IMR-90 (cell line): ENCODE measurements at regions not wholly inside any gene's neighbourhood (a gene's known extent, or its start where the extent isn't known, plus 50 kb on each side); places are given as distances from the start of the nearest gene placed in this dataset.

ENCODE experiments used
- CEBPB ChIP-seq: IDR thresholded peaks from 2 replicates; pipeline ENCODE4 v1.6.1; 2012; ENCODE audit warnings: low read depth, low read length, improper control_type of control experiment
- CTCF ChIP-seq: conservative IDR thresholded peaks from 2 replicates; pipeline ENCODE4 v1.5.1; 2012; ENCODE audit warnings: mild to moderate bottlenecking, low read depth, low read length, improper control_type of control experiment
- FOS ChIP-seq: fragments of 150-350 bp; IDR thresholded peaks from 2 replicates; pipeline ENCODE4 v1.6.1; 2016; ENCODE audit warnings: low read depth, low read length
- MAZ ChIP-seq: IDR thresholded peaks from 2 replicates; pipeline ENCODE4 v1.6.1; 2012; ENCODE audit warnings: low read depth, mild to moderate bottlenecking, low read length, improper control_type of control experiment, moderate library complexity, borderline replicate concordance
- POLR2A ChIP-seq: IDR thresholded peaks from 2 replicates; pipeline ENCODE4 v1.6.1; 2012; ENCODE audit warnings: mild to moderate bottlenecking, low read depth, low read length
- RAD21 ChIP-seq: IDR thresholded peaks from 2 replicates; pipeline ENCODE4 v1.6.1; 2012; ENCODE audit warnings: low read length, improper control_type of control experiment
- RCOR1 ChIP-seq: IDR thresholded peaks from 2 replicates; pipeline ENCODE4 v1.6.1; 2012; ENCODE audit warnings: mild to moderate bottlenecking, low read length, improper control_type of control experiment; ENCODE audit not compliant: insufficient replicate concordance
- SMC3 ChIP-seq: fragments of 150-350 bp; IDR thresholded peaks from 2 replicates; pipeline ENCODE4 v1.6.1; 2016; ENCODE audit warnings: low read depth, mild to moderate bottlenecking, antibody characterized with exemption, low read length, moderate library complexity
- USF2 ChIP-seq: fragments of 150-350 bp; IDR thresholded peaks from 2 replicates; pipeline ENCODE4 v1.6.1; 2017; ENCODE audit warnings: mild to moderate bottlenecking, antibody characterized with exemption, low read length, low read depth

- TF ChIP-seq CTCF (no peak), MAZ (no peak), CEBPB (no peak), RCOR1 (no peak), POLR2A (no peak), RAD21 (no peak), USF2 (no peak), SMC3 (no peak), FOS (no peak)
These were observed 53.1 kb upstream of the GPR37L1 start for GRCh38 chr1:202069662-202070061.
